ENCODE measurements at regions not wholly inside any gene's neighbourhood (a gene's known extent, or its start where the extent isn't known, plus 50 kb on each side); places are given as distances from the start of the nearest gene placed in this dataset.
"Not testable (repeated sequence)": the region's sequence is repeated elsewhere in the genome, so short reads cannot be mapped to it uniquely, and the experiment has no call there.

DNA sequence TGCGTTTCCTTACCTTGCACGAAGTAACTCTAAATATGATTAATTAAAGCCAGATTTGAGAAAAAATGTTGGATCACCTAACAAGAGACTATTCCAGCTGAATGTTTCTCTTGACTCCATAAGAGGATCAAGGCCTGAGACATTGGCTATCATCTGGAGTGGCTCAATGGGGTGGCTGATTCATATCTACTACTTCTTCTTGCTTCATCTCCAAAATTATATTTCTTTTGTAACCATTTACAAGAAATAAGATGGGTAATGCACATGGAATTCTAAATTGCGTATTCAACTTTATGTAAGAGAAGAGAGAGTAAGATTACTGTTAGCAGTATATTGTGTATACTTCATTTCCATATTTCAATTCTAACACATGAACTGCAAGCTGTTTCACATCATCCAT is 819.0 kb upstream of the EYS start:
- Mint-ChIP-seq H3K36me3 (ENCODE audit: low read depth) (no peaks in the 10 kb centered on the region), H3K27me3 (ENCODE audit: low read depth, poor library complexity) (no peaks in the 10 kb centered on the region)

DNA sequence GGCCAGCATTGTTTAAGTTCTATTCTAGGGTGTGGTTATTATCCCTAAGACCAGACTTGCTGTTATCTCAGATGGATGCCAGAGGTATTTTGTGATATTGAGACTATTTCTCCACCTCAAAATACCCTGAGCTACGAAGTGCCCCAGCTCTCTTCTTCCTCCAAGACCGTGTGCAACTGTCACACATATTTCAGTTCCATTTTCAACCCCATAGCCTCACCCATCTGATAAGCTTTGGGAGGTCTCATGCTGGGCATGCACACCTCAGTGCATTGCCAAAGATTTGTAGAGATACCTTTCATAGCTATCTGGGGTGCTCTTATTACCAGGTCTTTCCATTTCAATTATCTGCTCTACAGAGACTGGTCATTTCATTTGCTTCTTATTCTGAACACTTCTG is 815.8 kb upstream of the EYS start:
- no peaks in the 10 kb centered on the region for H3K9me3 Mint-ChIP-seq
- no peaks in the 10 kb centered on the region for H3K4me1 Mint-ChIP-seq
- TF ChIP-seq, protein P1, sequence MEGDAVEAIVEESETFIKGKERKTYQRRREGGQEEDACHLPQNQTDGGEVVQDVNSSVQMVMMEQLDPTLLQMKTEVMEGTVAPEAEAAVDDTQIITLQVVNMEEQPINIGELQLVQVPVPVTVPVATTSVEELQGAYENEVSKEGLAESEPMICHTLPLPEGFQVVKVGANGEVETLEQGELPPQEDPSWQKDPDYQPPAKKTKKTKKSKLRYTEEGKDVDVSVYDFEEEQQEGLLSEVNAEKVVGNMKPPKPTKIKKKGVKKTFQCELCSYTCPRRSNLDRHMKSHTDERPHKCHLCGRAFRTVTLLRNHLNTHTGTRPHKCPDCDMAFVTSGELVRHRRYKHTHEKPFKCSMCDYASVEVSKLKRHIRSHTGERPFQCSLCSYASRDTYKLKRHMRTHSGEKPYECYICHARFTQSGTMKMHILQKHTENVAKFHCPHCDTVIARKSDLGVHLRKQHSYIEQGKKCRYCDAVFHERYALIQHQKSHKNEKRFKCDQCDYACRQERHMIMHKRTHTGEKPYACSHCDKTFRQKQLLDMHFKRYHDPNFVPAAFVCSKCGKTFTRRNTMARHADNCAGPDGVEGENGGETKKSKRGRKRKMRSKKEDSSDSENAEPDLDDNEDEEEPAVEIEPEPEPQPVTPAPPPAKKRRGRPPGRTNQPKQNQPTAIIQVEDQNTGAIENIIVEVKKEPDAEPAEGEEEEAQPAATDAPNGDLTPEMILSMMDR (IDR thresholded peaks at IDR 0.05): no peak
- no peak overlapping the region for H3K27ac Mint-ChIP-seq
- DNase-seq: no peak
- no peaks in the 10 kb centered on the region for H3K27me3 Mint-ChIP-seq (ENCODE audit: low read depth, poor library complexity)
- H3K36me3 Mint-ChIP-seq (ENCODE audit: low read depth): no peaks in the 10 kb centered on the region
- no peak overlapping the region for H3K4me3 Mint-ChIP-seq

More for the DNA sequence above, 819.0 kb upstream of the EYS start:
- H3K4me3 Mint-ChIP-seq: no peak overlapping the region
- no peaks in the 10 kb centered on the region for H3K4me1 Mint-ChIP-seq
- TF ChIP-seq, protein P1 (IDR thresholded peaks at IDR 0.05): no peak
- no peak overlapping the region for H3K27ac Mint-ChIP-seq
- DNase-seq: no peak
- H3K9me3 Mint-ChIP-seq: no peaks in the 10 kb centered on the region

DNA sequence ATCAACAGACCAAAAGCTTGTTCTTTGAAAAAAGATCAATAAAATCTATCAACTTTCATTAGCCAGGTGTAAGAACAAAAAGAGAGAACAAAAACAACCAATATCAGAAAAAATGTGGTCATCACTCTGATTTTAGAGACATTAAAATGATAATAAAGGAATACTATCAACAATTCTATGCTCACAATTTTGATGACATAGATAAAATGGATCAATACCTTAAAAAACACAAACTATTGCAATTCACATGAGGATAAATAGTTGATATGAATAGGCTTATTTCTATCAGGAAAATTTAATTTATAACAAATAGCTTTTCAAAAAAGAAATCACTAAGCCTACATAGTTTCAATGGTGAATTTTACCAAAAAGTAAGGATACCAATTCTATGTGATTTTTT is 809.4 kb upstream of the EYS start:
- TF ChIP-seq, protein P1 (IDR thresholded peaks at IDR 0.05): no peak
- DNase-seq: no peak
- Mint-ChIP-seq H3K4me3 (no peak overlapping the region), H3K4me1 (no peaks in the 10 kb centered on the region), H3K27ac (no peak overlapping the region), H3K36me3 (ENCODE audit: low read depth) (no peaks in the 10 kb centered on the region), H3K27me3 (ENCODE audit: low read depth, poor library complexity) (no peaks in the 10 kb centered on the region), H3K9me3 (no peaks in the 10 kb centered on the region)

DNA sequence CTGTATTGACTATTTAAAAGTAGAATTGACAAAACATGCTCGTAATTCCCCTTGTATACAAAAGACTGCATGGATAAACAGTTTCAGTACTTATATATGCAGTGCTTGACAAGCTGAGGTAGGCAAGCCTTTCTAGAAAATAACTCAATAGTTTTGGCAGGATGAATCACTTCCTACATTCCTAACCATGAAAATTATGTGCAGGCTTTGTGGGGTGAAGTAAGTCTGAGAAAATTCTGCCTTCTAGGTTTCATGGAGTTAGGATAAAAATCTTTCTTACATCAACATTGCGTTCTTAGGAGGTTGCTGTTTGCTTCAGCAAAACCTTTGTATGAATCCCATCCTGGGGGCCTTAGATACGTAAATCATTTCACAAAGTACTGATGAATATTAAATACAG is 801.4 kb upstream of the EYS start:
- Mint-ChIP-seq H3K27ac (no peak overlapping the region), H3K4me3 (no peak overlapping the region), H3K9me3 (no peaks in the 10 kb centered on the region)

DNA sequence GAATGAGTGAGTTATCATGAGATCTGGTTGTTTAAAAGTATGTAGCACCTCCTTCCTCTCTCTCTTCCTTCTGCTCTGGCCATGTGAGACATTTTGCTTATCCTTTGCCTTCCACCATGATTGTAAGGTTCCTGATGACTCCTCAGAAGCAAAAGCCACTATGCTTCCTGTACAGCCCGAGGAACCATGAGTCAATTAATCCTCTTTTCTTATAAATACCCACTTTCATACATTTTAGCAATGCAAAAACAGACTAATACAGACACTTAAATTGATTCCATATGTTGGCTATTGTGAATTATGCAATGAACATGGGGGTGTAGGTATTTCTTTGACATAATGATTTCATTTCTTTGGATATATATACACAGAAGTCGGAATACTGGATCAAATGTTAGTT is 792.8 kb upstream of the EYS start:
- TF ChIP-seq, protein P1 (IDR thresholded peaks at IDR 0.05): no peak
- Mint-ChIP-seq H3K27me3 (ENCODE audit: low read depth, poor library complexity) (no peaks in the 10 kb centered on the region), H3K9me3 (no peaks in the 10 kb centered on the region), H3K27ac (no peak overlapping the region), H3K36me3 (ENCODE audit: low read depth) (no peaks in the 10 kb centered on the region), H3K4me1 (no peaks in the 10 kb centered on the region), H3K4me3 (no peak overlapping the region)
- no peak for DNase-seq

More for the DNA sequence above, 801.4 kb upstream of the EYS start:
- TF ChIP-seq, protein P1 (IDR thresholded peaks at IDR 0.05): no peak
- Mint-ChIP-seq H3K36me3 (ENCODE audit: low read depth) (no peaks in the 10 kb centered on the region), H3K27me3 (ENCODE audit: low read depth, poor library complexity) (no peaks in the 10 kb centered on the region), H3K4me1 (no peaks in the 10 kb centered on the region)
- no peak for DNase-seq

DNA sequence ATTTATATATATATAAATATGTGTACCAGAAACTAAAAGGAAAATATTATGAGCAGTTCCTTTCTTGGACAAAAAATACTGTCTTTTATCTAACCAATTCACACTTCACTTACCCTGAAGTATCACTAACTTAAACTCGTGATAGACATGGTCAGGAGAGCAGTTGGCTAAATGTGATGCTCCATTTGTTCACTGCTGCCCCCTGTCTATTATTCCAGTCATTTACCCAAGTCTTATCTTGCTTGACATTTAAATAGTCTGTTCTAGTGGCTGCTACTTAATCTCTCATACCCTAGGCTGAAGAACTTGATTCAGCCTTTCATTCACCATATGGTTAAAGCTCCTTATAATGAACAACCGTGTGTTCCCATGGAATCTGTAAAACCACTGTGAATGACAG is 789.6 kb upstream of the EYS start:
- DNase-seq: no peak
- Mint-ChIP-seq H3K4me3 (no peak overlapping the region), H3K27me3 (ENCODE audit: low read depth, poor library complexity) (no peaks in the 10 kb centered on the region), H3K27ac (no peak overlapping the region), H3K36me3 (ENCODE audit: low read depth) (no peaks in the 10 kb centered on the region), H3K4me1 (no peaks in the 10 kb centered on the region), H3K9me3 (no peaks in the 10 kb centered on the region)
- TF ChIP-seq, protein P1 (IDR thresholded peaks at IDR 0.05): peak; percentile 58

DNA sequence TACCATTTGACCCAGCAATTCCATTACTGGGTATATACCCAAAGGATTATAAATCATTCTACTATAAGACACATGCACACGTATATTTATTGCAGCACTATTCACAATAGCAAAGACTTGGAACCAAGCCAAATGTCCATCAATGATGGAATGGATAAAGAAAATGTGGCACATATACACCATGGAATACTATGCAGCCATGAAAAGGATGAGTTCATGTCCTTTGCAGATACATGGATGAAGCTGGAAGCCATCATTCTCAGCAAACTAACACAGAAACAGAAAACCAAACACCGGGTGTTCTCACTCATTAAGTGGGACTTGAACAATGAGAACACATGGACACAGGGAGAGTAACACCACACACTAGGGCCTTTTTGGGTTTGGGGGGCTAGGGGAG is 787.6 kb upstream of the EYS start:
- not testable (repeated sequence) for H3K27me3 Mint-ChIP-seq (ENCODE audit: low read depth, poor library complexity); H3K9me3 Mint-ChIP-seq; H3K36me3 Mint-ChIP-seq (ENCODE audit: low read depth); DNase-seq; H3K4me1 Mint-ChIP-seq; H3K27ac Mint-ChIP-seq; H3K4me3 Mint-ChIP-seq
